ENCODE measurements at regions not wholly inside any gene's neighbourhood (a gene's known extent, or its start where the extent isn't known, plus 50 kb on each side); places are given as distances from the start of the nearest gene placed in this dataset.

GRCh38 chr7:10577866-10578374, 395.8 kb upstream of the PHF14 start:
- no peaks in the 10 kb centered on the region for H3K9me3 ChIP-seq
- DNase-seq, result no peak
- H3K4me3 ChIP-seq, result no peak overlapping the region
- H3K4me1 ChIP-seq, result no peaks in the 10 kb centered on the region
- no peaks in the 10 kb centered on the region for H3K27me3 ChIP-seq
- no peak overlapping the region for H3K27ac ChIP-seq
- WGBS, 2 donors, result 92 to 93% methylated on average over 3 of the region's 3 CpGs
- H3K36me3 ChIP-seq, result no peaks in the 10 kb centered on the region
- no peak for TF ChIP-seq POLR2AphosphoS5 (IDR thresholded peaks at IDR 0.05)
- intact Hi-C loops (cut with DNase I), result no loop called here

GRCh38 chr7:10579561-10579960, 394.1 kb upstream of the PHF14 start:
- intact Hi-C loops (cut with DNase I), result no loop called here
- DNase-seq, result no peak
- WGBS, 2 donors, result 94 to 96% methylated on average over 3 of the region's 3 CpGs

DNA sequence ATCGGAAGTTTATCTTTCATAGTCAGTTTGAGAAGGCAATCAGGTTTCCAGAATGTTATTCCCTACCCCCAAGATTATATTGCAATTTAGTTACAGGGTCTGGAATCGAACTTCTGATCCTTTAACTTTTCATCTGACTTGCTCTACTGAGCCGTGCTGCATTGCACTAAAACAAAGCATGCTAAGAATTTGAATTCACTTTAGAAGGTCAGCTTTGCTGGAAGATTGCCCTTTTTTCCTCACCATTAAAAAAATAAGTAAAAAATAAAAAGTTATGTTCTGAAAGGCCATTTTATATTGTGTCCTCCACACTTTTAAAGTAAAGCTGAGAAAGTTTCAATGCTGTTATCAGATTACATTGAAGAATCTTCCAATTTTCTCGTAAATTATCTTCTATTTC, 388.8 kb upstream of the PHF14 start:
- TF ChIP-seq POLR2A (IDR thresholded peaks at IDR 0.05) (no peak), POLR2AphosphoS5 (IDR thresholded peaks at IDR 0.05) (no peak), EP300 (IDR thresholded peaks at IDR 0.05) (no peak)
- TF ChIP-seq, protein P1, sequence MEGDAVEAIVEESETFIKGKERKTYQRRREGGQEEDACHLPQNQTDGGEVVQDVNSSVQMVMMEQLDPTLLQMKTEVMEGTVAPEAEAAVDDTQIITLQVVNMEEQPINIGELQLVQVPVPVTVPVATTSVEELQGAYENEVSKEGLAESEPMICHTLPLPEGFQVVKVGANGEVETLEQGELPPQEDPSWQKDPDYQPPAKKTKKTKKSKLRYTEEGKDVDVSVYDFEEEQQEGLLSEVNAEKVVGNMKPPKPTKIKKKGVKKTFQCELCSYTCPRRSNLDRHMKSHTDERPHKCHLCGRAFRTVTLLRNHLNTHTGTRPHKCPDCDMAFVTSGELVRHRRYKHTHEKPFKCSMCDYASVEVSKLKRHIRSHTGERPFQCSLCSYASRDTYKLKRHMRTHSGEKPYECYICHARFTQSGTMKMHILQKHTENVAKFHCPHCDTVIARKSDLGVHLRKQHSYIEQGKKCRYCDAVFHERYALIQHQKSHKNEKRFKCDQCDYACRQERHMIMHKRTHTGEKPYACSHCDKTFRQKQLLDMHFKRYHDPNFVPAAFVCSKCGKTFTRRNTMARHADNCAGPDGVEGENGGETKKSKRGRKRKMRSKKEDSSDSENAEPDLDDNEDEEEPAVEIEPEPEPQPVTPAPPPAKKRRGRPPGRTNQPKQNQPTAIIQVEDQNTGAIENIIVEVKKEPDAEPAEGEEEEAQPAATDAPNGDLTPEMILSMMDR (IDR thresholded peaks at IDR 0.05), result no peak
- Histone ChIP-seq H3K36me3 (no peaks in the 10 kb centered on the region), H3K9me3 (no peaks in the 10 kb centered on the region), H3K4me3 (no peak overlapping the region), H3K27me3 (no peaks in the 10 kb centered on the region), H3K27ac (no peak overlapping the region), H3K4me1 (no peaks in the 10 kb centered on the region)
- intact Hi-C loops (cut with DNase I), result no loop called here
- WGBS, 2 donors, result 55 to 69% methylated on average over 4 of the region's 4 CpGs
- DNase-seq, result no peak

More at GRCh38 chr7:10579561-10579960, 394.1 kb upstream of the PHF14 start:
- H3K27me3 ChIP-seq, result no peaks in the 10 kb centered on the region
- H3K4me1 ChIP-seq, result no peaks in the 10 kb centered on the region
- TF ChIP-seq POLR2A (IDR thresholded peaks at IDR 0.05), result no peak
- TF ChIP-seq POLR2AphosphoS5 (IDR thresholded peaks at IDR 0.05), result no peak
- TF ChIP-seq EP300 (IDR thresholded peaks at IDR 0.05), result no peak
- TF ChIP-seq, protein P1 (IDR thresholded peaks at IDR 0.05), result no peak
- H3K27ac ChIP-seq, result no peak overlapping the region
- no peaks in the 10 kb centered on the region for H3K9me3 ChIP-seq
- H3K36me3 ChIP-seq, result no peaks in the 10 kb centered on the region
- H3K4me3 ChIP-seq, result no peak overlapping the region

- 79 to 86% methylated on average over 1 of the region's 1 CpG for WGBS, 2 donors
- intact Hi-C loops (cut with DNase I), result no loop called here
- Histone ChIP-seq H3K9me3 (no peaks in the 10 kb centered on the region), H3K27ac (no peak overlapping the region), H3K4me3 (no peak overlapping the region), H3K36me3 (no peaks in the 10 kb centered on the region), H3K4me1 (no peaks in the 10 kb centered on the region), H3K27me3 (no peaks in the 10 kb centered on the region)
- TF ChIP-seq POLR2AphosphoS5 (IDR thresholded peaks at IDR 0.05), result no peak
- TF ChIP-seq EP300 (IDR thresholded peaks at IDR 0.05), result no peak
- TF ChIP-seq, protein P1 (IDR thresholded peaks at IDR 0.05), result no peak
- no peak for TF ChIP-seq POLR2A (IDR thresholded peaks at IDR 0.05)
- no peak for DNase-seq
Observed at GRCh38 chr7:10588084-10588483, 385.6 kb upstream of the PHF14 start.

DNA sequence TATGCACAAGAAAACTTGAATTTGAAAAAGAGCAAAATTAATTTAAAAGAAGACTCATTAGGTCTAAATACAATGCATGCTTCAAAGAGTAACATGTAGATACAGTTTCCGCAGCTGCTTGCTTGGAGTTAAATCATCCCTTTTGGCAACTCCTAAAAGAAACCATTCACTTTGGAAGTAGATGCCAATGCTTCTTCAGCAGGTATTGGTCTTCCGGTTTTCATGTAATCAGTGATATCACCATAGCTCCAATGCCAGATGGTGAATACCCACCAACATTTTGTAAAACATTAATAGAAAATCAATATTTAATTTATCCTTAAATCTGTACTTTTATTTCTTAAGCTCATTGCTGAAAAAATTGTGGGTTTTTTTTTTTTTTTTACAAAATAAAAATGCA, 381.1 kb upstream of the PHF14 start:
- no peak for TF ChIP-seq POLR2A (IDR thresholded peaks at IDR 0.05)
- TF ChIP-seq, protein P1 (IDR thresholded peaks at IDR 0.05), result no peak
- TF ChIP-seq POLR2AphosphoS5 (IDR thresholded peaks at IDR 0.05), result no peak
- no peak for TF ChIP-seq EP300 (IDR thresholded peaks at IDR 0.05)
- intact Hi-C loops (cut with DNase I), result no loop called here

More for the DNA sequence above, 381.1 kb upstream of the PHF14 start:
- Histone ChIP-seq H3K27ac (no peak overlapping the region), H3K27me3 (no peaks in the 10 kb centered on the region), H3K4me3 (no peak overlapping the region), H3K36me3 (no peaks in the 10 kb centered on the region), H3K9me3 (no peaks in the 10 kb centered on the region), H3K4me1 (no peaks in the 10 kb centered on the region)
- WGBS, 2 donors, result 88 to 89% methylated on average over 2 of the region's 2 CpGs
- DNase-seq, result no peak

All from sigmoid colon (tissue), 6 donors.